HepG2 (cell line): ENCODE measurements at regions not wholly inside any gene's neighbourhood (a gene's known extent, or its start where the extent isn't known, plus 50 kb on each side); places are given as distances from the start of the nearest gene placed in this dataset.
A peak's percentile ranks its signal among the peaks of the same experiment; 100 is the strongest.

Source experiments
- ATAC-seq: fragments of 200-7000 bp; cut with Tn5 transposase; 3 replicates; pipeline ENCODE4 v1.9.1; 2020; ENCODE audit warnings: mild to moderate bottlenecking, moderate library complexity
- BruUV-seq: library from RNA; stranded (reverse); fragments of 400-500 nt; replicated peaks from 2 replicates; lab custom pipeline; 2021; lab: Mats Ljungman, UMichigan
- CTCF ChIA-PET: fragments of 300-600 bp; formaldehyde crosslinking; extraction: SDS; loops from one replicate; lab custom pipeline; 2021; ENCODE audit warnings: low total read pairs, inconsistent platforms, low intra/inter-chr PET ratio; lab: Yijun Ruan, JAX
- POLR2A ChIA-PET: fragments of 350-600 bp; sonication (Branson Sonifier 250); formaldehyde crosslinking; loops from one replicate; lab custom pipeline; 2020; ENCODE audit warnings: antibody characterized with exemption, inconsistent platforms; lab: Yijun Ruan, JAX
- DNase-seq: peaks from one replicate; pipeline ENCODE4 v3.0.0-alpha.2; 2015; ENCODE audit warnings: low spot score
- FAIRE-seq: peaks from 3 replicates; lab custom pipeline; 2011; peaks lifted over from hg19 to GRCh38; lab: Jason Lieb, UNC
- H2AFZ ChIP-seq: one replicate; pipeline ENCODE4 v1.6.1; 2011; ENCODE audit warnings: low read length, inconsistent platforms
- H3K27ac ChIP-seq: fragments of 300-600 bp; 3 replicates; pipeline ENCODE4 v1.8.0; 2011; ENCODE audit warnings: mixed run types, mild to moderate bottlenecking, mixed read lengths, low read length, inconsistent platforms; ENCODE audit not compliant: insufficient read depth; ENCODE audit errors: extremely low read length
- H3K27me3 ChIP-seq, 2 experiments: fragments of 200-600 bp in 1 of 2; 2 replicates in 1 of 2; 3 replicates in 1 of 2; pipeline versions ENCODE4 v1.6.0 to v1.8.0; 2011; ENCODE audit warnings: low read length in 2 of 2, mild to moderate bottlenecking in 2 of 2, moderate library complexity in 2 of 2, inconsistent platforms in 1 of 2; ENCODE audit not compliant: insufficient read depth in 2 of 2, control insufficient read depth in 1 of 2
- H3K36me3 ChIP-seq, 2 experiments: fragments of 200-600 bp in 1 of 2; replicated peaks in 1 of 2; 2 replicates in 1 of 2; 3 replicates in 1 of 2; pipeline versions ENCODE4 v1.5.1 to v1.8.0; 2011; ENCODE audit warnings: low read length in 2 of 2, inconsistent platforms in 1 of 2; ENCODE audit not compliant: insufficient read depth in 2 of 2, control insufficient read depth in 1 of 2
- H3K4me1 ChIP-seq: 2 replicates; pipeline ENCODE4 v1.5.1; 2012; ENCODE audit warnings: low read length, inconsistent platforms; ENCODE audit not compliant: insufficient read depth
- H3K4me2 ChIP-seq: 2 replicates; pipeline ENCODE4 v1.6.0; 2011; ENCODE audit warnings: low read depth, low read length, inconsistent platforms
- H3K4me3 ChIP-seq, 3 experiments: fragments of 200-600 bp in 1 of 3; sonication (generic), shearing (Covaris generic) in 1 of 3; replicated peaks in 1 of 3; 2 replicates each; pipeline ENCODE4 v1.5.1; 2011 to 2016; ENCODE audit warnings: low read length in 3 of 3, inconsistent platforms in 2 of 3, low read depth in 2 of 3, mild to moderate bottlenecking in 2 of 3, control low read depth in 1 of 3, mixed read lengths in 1 of 3; ENCODE audit not compliant: insufficient read depth in 1 of 3
- H3K79me2 ChIP-seq: one replicate; pipeline ENCODE4 v1.6.1; 2011; ENCODE audit warnings: low read length, inconsistent platforms; ENCODE audit not compliant: insufficient read depth
- H3K9ac ChIP-seq: 2 replicates; pipeline ENCODE4 v1.6.0; 2011; ENCODE audit warnings: mild to moderate bottlenecking, low read depth, low read length, inconsistent platforms; ENCODE audit not compliant: insufficient read depth
- H3K9me3 ChIP-seq: 2 replicates; pipeline ENCODE4 v1.5.1; 2012; ENCODE audit warnings: mild to moderate bottlenecking, low read length
- H4K20me1 ChIP-seq: 2 replicates; pipeline ENCODE4 v1.6.0; 2011; ENCODE audit warnings: inconsistent platforms, mild to moderate bottlenecking, low read length, moderate library complexity; ENCODE audit not compliant: insufficient read depth
- GPBP1L1 ChIP-seq: sonication (generic); formaldehyde crosslinking; IDR thresholded peaks from 2 replicates; pipeline ENCODE4 v1.5.0; 2020; ENCODE audit warnings: mild to moderate bottlenecking, missing genetic modification reagents
- HOXD1 ChIP-seq: sonication (generic); formaldehyde crosslinking; IDR thresholded peaks from 2 replicates; pipeline ENCODE4 v1.5.0; 2020; ENCODE audit warnings: missing genetic modification reagents
- NCOA2 ChIP-seq: sonication (generic); formaldehyde crosslinking; IDR thresholded peaks from 2 replicates; pipeline ENCODE4 v1.8.0; 2022; ENCODE audit warnings: inconsistent platforms
- TGIF2 ChIP-seq: IDR thresholded peaks from 2 replicates; pipeline ENCODE4 v1.6.1; 2016; ENCODE audit warnings: control low read depth, missing compliant biosample characterization
- ZNF629 ChIP-seq: sonication (generic); formaldehyde crosslinking; conservative IDR thresholded peaks from 2 replicates; pipeline ENCODE4 v1.5.0; 2020; ENCODE audit warnings: missing genetic modification reagents
- ZNF644 ChIP-seq: IDR thresholded peaks from 2 replicates; pipeline ENCODE4 v1.6.1; 2016; ENCODE audit warnings: low read depth
- WGBS: methylation state at CpG from one replicate; pipeline ENCODE4 v1.1.6; 2017; ENCODE audit warnings: low lambda C conversion rate; 5-methylcytosine and 5-hydroxymethylcytosine counted together
- in situ Hi-C: cut with HindIII; loops from 2 replicates; pipeline ENCODE4 v1.10.0; 2017; ENCODE audit warnings: low pct_unique_long_range_greater_than_20kb; ENCODE audit not compliant: extremely low pct_ligation_motif_present
- intact Hi-C: fragments of 100-400 bp; cut with micrococcal nuclease; formaldehyde crosslinking; loops from one replicate; pipeline ENCODE4 v1.10.0; 2022; ENCODE audit not compliant: unreplicated experiment

GRCh38 chr15:67003586-67003985 lies 61.8 kb upstream of the SMAD3 start (continued):
- no peak for TF ChIP-seq HOXD1 (CRISPR knock-in tag)
- TF ChIP-seq NCOA2, result no peak

GRCh38 chr15:67004142-67004541 lies 61.3 kb upstream of the SMAD3 start:
- no TSS peak for BruUV-seq
- DNase-seq (no peak), ATAC-seq (no peak), FAIRE-seq (no peak)
- Histone ChIP-seq H3K9ac (no peak overlapping the region), H3K36me3 (no peaks in the 10 kb centered on the region), H2AFZ (no peak overlapping the region), H4K20me1 (no peaks in the 10 kb centered on the region), H3K27ac (no peak overlapping the region), H3K4me1 (peaks cover 6% of the 10 kb centered on the region; the same call in 1 of the 2 replicates), H3K9me3 (no peaks in the 10 kb centered on the region), H3K4me2 (no peak overlapping the region), H3K79me2 (no peaks in the 10 kb centered on the region), H3K27me3 (no peaks in the 10 kb centered on the region), H3K4me3 (no peak overlapping the region)
- intact Hi-C loops (no loop called here), in situ Hi-C loops (no loop called here)
- TF ChIP-seq ZNF644 (CRISPR knock-in tag), result no peak
- TF ChIP-seq GPBP1L1, result no peak
- CTCF ChIA-PET, result no interaction called here
- 88% methylated on average over 3 of the region's 3 CpGs for WGBS
- POLR2A ChIA-PET, result interaction anchor here (0.9 to 1.4 kb wide), 2 partner anchors 16 to 60 kb away, joined by 3 read pairs; no protein-coding TSS in a partner anchor

GRCh38 chr15:67005294-67005996 lies 60.0 kb upstream of the SMAD3 start:
- H3K27me3 ChIP-seq, result no peaks in the 10 kb centered on the region
- H2AFZ ChIP-seq, result no peak overlapping the region
- intact Hi-C loops, result no loop called here
- no peaks in the 10 kb centered on the region for H3K79me2 ChIP-seq
- no peak overlapping the region for H3K4me2 ChIP-seq
- TF ChIP-seq TGIF2 (CRISPR knock-in tag), result no peak
- TF ChIP-seq ZNF629, result 0 out of 2 replicates have a peak, but pooled peaks have one; percentile 16
- TF ChIP-seq, all 625 proteins: peak for 1
- no peak overlapping the region for H3K4me3 ChIP-seq
- H3K27ac ChIP-seq, result no peak overlapping the region
- no peak overlapping the region for H3K9ac ChIP-seq
- H3K9me3 ChIP-seq, result no peaks in the 10 kb centered on the region
- no peak for ATAC-seq
- WGBS, result 95% methylated on average over 10 of the region's 10 CpGs
- no peaks in the 10 kb centered on the region; the same call in 1 of the 2 replicates for H4K20me1 ChIP-seq
- no peaks in the 10 kb centered on the region for H3K36me3 ChIP-seq
- in situ Hi-C loops, result no loop called here
- ChIA-PET CTCF (no interaction called here), POLR2A (no interaction called here)
- DNase-seq, result no peak
- BruUV-seq, result no TSS peak
- FAIRE-seq, result no peak
- peaks cover 19% of the 10 kb centered on the region for H3K4me1 ChIP-seq
